KMS-11 (cell line): ENCODE measurements at regions not wholly inside any gene's neighbourhood (a gene's known extent, or its start where the extent isn't known, plus 50 kb on each side); places are given as distances from the start of the nearest gene placed in this dataset.

Source experiments
- H2AFZ ChIP-seq: fragments of 200-600 bp; sonication (generic); 2 replicates; pipeline ENCODE4 v1.6.1; 2016; ENCODE audit warnings: antibody characterized with exemption, mixed run types, low read depth
- H3K27ac ChIP-seq: fragments of 200-600 bp; sonication (generic); 2 replicates; pipeline ENCODE4 v1.6.1; 2016; ENCODE audit warnings: mild to moderate bottlenecking, mixed run types
- H3K27me3 ChIP-seq: fragments of 200-600 bp; sonication (generic); 2 replicates; pipeline ENCODE4 v1.6.1; 2017; ENCODE audit warnings: mild to moderate bottlenecking, low read depth, mixed run types, moderate library complexity; ENCODE audit not compliant: insufficient read depth
- H3K36me3 ChIP-seq: fragments of 200-600 bp; sonication (generic); 2 replicates; pipeline ENCODE4 v1.6.1; 2017; ENCODE audit warnings: mild to moderate bottlenecking, mixed run types; ENCODE audit not compliant: insufficient read depth
- H3K4me1 ChIP-seq: fragments of 200-600 bp; sonication (generic); 2 replicates; pipeline ENCODE4 v1.6.1; 2016; ENCODE audit warnings: mild to moderate bottlenecking, low read depth, mixed run types; ENCODE audit not compliant: poor library complexity, severe bottlenecking
- H3K4me2 ChIP-seq: fragments of 200-600 bp; sonication (generic); 2 replicates; pipeline ENCODE4 v1.7.0; 2016; ENCODE audit warnings: mild to moderate bottlenecking, mixed run types
- H3K4me3 ChIP-seq: fragments of 200-600 bp; sonication (generic); IDR thresholded peaks from 2 replicates; pipeline ENCODE4 v1.6.1; 2017; ENCODE audit warnings: low read depth, low read length, mixed read lengths; ENCODE audit not compliant: insufficient read depth
- H3K79me2 ChIP-seq: fragments of 200-600 bp; sonication (generic); 2 replicates; pipeline ENCODE4 v1.6.1; 2016; ENCODE audit warnings: low read depth, mixed run types; ENCODE audit not compliant: insufficient read depth
- H3K9ac ChIP-seq: fragments of 200-600 bp; sonication (generic); 2 replicates; pipeline ENCODE4 v1.6.1; 2016; ENCODE audit warnings: mild to moderate bottlenecking, mixed run types
- H4K20me1 ChIP-seq: fragments of 200-600 bp; sonication (generic); 2 replicates; pipeline ENCODE4 v1.6.1; 2016; ENCODE audit warnings: mild to moderate bottlenecking, mixed run types; ENCODE audit not compliant: insufficient read depth
- TF ChIP-seq, protein P1 (sequence below): fragments of 200-600 bp; sonication (generic); conservative IDR thresholded peaks from 2 replicates; pipeline ENCODE4 v1.6.1; 2017; ENCODE audit warnings: low read depth, mild to moderate bottlenecking, antibody characterized with exemption, low read length, moderate library complexity, mixed read lengths

DNA sequence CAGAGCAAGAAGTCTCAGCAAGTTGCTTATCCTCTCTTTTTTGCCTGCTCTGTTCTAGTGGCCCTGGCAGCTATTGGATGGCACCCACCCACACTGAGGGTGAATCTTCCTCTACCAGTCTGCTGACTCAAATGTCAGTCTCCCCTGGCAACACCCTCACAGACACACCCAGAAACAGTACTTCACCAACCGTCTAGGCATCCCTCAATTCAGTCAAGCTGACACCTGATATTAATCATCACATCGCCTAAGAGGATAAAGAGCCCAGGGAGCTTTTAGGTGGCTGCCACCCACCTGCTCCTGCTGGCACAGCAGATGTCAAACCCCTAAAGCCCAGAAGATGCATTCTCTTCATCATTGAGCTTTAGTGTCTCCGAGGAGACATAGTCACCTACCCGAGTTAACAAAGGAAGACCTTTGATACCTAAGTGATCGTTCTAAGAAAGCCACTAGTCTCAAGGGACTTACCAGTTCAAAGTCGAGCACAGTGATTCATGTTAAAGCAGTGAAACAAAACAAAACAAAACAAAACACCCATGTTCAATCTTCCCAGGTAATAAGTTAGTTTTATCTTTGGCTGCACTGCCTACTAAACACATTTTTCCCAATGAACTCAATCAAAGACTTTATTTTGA is 97.7 kb upstream of the KCNQ5 start:
- Histone ChIP-seq H3K79me2 (no peaks in the 10 kb centered on the region), H4K20me1 (no peaks in the 10 kb centered on the region), H3K9ac (no peak overlapping the region), H3K36me3 (no peaks in the 10 kb centered on the region), H3K27ac (no peak overlapping the region), H3K4me3 (no peak overlapping the region), H2AFZ (no peak overlapping the region), H3K4me2 (no peak overlapping the region), H3K27me3 (no peaks in the 10 kb centered on the region), H3K4me1 (no peaks in the 10 kb centered on the region)
- TF ChIP-seq, protein P1, sequence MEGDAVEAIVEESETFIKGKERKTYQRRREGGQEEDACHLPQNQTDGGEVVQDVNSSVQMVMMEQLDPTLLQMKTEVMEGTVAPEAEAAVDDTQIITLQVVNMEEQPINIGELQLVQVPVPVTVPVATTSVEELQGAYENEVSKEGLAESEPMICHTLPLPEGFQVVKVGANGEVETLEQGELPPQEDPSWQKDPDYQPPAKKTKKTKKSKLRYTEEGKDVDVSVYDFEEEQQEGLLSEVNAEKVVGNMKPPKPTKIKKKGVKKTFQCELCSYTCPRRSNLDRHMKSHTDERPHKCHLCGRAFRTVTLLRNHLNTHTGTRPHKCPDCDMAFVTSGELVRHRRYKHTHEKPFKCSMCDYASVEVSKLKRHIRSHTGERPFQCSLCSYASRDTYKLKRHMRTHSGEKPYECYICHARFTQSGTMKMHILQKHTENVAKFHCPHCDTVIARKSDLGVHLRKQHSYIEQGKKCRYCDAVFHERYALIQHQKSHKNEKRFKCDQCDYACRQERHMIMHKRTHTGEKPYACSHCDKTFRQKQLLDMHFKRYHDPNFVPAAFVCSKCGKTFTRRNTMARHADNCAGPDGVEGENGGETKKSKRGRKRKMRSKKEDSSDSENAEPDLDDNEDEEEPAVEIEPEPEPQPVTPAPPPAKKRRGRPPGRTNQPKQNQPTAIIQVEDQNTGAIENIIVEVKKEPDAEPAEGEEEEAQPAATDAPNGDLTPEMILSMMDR = no peak

DNA sequence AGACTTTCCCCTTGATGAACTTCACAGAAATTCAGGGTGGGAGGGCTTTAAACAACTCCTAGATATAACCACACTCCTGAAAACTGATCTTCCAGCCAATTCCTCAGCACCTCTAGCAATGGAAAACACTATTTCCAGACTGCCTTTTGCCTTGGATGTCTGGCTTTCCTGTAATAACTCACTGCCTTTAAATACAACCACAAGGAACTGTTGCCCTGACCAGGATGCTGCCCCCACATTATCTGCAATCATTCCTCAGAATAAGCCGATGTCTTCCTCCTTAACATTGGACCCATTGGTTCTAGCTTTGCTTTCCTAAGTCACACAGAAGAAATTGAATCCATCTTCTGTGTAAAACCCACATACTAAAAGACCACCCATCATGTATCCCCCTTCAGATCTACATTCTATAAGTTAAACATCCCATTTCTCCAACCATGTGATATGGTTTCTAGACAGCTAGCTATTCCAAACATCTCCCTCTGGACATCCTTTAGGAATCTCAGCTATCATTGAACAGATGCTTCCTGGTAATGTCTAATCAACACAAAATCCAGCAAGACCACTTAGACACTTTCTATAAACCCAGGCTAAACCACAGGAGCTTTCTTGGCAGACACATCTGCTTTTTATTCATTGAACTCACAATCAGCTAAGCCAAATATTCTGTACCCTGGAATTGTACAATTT is 95.9 kb upstream of the KCNQ5 start:
- Histone ChIP-seq H2AFZ (no peak overlapping the region), H3K27me3 (no peaks in the 10 kb centered on the region), H3K4me3 (no peak overlapping the region), H3K4me1 (no peaks in the 10 kb centered on the region), H3K36me3 (no peaks in the 10 kb centered on the region), H3K4me2 (no peak overlapping the region), H3K27ac (no peak overlapping the region), H3K9ac (no peak overlapping the region), H4K20me1 (no peaks in the 10 kb centered on the region), H3K79me2 (no peaks in the 10 kb centered on the region)
- TF ChIP-seq, protein P1 = no peak

DNA sequence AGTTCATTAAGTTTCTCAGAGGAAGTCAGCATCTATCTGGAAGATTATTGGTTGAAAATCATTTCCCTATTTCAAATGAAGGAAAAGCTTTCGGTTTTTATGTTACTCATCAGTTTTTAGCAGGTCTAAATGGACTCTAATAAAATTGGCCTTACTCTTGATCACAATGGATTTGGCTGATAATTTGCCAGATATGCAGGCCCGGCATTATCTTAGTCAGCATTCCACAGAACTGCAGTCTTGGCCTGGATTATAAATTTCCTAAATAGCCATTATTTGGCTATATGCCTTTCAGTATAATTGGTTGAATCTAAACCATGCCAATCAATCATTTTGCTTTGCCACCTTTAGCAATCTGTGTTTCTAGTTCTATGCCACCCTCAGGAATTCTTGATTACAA is 91.7 kb upstream of the KCNQ5 start:
- Histone ChIP-seq H3K36me3 (no peaks in the 10 kb centered on the region), H4K20me1 (no peaks in the 10 kb centered on the region), H2AFZ (no peak overlapping the region), H3K4me3 (no peak overlapping the region), H3K9ac (no peak overlapping the region), H3K79me2 (no peaks in the 10 kb centered on the region), H3K4me1 (no peaks in the 10 kb centered on the region), H3K4me2 (no peak overlapping the region), H3K27ac (no peak overlapping the region), H3K27me3 (no peaks in the 10 kb centered on the region)
- TF ChIP-seq, protein P1 = no peak

DNA sequence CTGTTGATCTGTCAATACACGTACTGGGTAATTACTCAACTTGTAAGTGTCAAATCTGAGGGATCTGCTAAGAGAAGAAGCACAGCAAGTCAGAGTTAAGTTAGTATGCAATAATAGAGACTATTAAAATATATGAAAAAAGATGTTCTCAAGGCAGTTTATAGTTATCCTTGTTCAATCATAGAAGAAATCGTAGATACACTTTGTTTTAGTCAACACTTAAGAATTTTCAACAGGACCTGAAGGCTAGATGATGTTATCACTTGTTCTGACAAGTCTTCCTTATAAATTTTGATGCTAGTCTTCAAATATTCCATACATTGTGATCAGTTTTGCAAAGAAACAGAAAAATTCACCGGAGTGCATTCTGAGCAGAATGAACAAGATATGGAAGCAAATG is 91.1 kb upstream of the KCNQ5 start:
- Histone ChIP-seq H4K20me1 (no peaks in the 10 kb centered on the region), H3K36me3 (no peaks in the 10 kb centered on the region), H3K4me2 (no peak overlapping the region), H3K27ac (no peak overlapping the region), H3K79me2 (no peaks in the 10 kb centered on the region), H2AFZ (no peak overlapping the region), H3K4me1 (no peaks in the 10 kb centered on the region), H3K27me3 (no peaks in the 10 kb centered on the region), H3K4me3 (no peak overlapping the region), H3K9ac (no peak overlapping the region)
- TF ChIP-seq, protein P1 = no peak
